B cell (primary cell): ENCODE measurements at regions not wholly inside any gene's neighbourhood (a gene's known extent, or its start where the extent isn't known, plus 50 kb on each side); places are given as distances from the start of the nearest gene placed in this dataset.

Experiments used
- ATAC-seq: fragments of 200-7000 bp; cut with Tn5 transposase; one replicate; pipeline ENCODE4 v1.10.0; 2021; ENCODE audit warnings: low read depth, mild to moderate bottlenecking, moderate number of reproducible peaks, moderate library complexity
- CTCF ChIA-PET: fragments of 350-600 bp; sonication (Branson Sonifier 250); formaldehyde crosslinking; loops from one replicate; lab custom pipeline; 2021; ENCODE audit warnings: antibody characterized with exemption, inconsistent platforms; lab: Charles Lee
- POLR2A ChIA-PET: fragments of 350-600 bp; sonication (Branson Sonifier 250); formaldehyde crosslinking; loops from one replicate; lab custom pipeline; 2021; ENCODE audit warnings: antibody characterized with exemption; lab: Charles Lee
- DNase-seq: peaks from one replicate; pipeline ENCODE4 v3.0.0; 2013
- H2AFZ ChIP-seq: 2 replicates; pipeline ENCODE4 v1.6.1; 2012; ENCODE audit warnings: mild to moderate bottlenecking, low read depth, low read length; ENCODE audit not compliant: insufficient read depth, poor library complexity, severe bottlenecking
- H3K27ac ChIP-seq, 2 donors: 1 replicate in 1 of 2; 2 replicates in 1 of 2; pipeline ENCODE4 v1.5.1; 2012 to 2013; ENCODE audit warnings: low read length in 2 of 2, mild to moderate bottlenecking in 2 of 2, moderate library complexity in 1 of 2
- H3K27me3 ChIP-seq, 4 experiments: fragments of 200-600 bp in 1 of 4; sonication (generic) in 1 of 4; replicated peaks in 1 of 4; 1 replicate in 2 of 4; 2 replicates in 2 of 4; pipeline versions ENCODE4 v1.6.1 to v1.7.0; 2013 to 2016; ENCODE audit warnings: low read length in 3 of 4, mild to moderate bottlenecking in 2 of 4, mixed read lengths in 1 of 4, moderate library complexity in 1 of 4; ENCODE audit not compliant: insufficient read depth in 4 of 4, control insufficient read depth in 3 of 4; ENCODE audit errors: control extremely low read depth in 1 of 4
- H3K36me3 ChIP-seq, 2 experiments: replicated peaks in 1 of 2; 1 replicate in 1 of 2; 2 replicates in 1 of 2; pipeline versions ENCODE4 v1.6.1 to v1.7.1; 2013; ENCODE audit warnings: low read length in 1 of 2; ENCODE audit not compliant: insufficient read depth in 2 of 2, control insufficient read depth in 1 of 2; ENCODE audit errors: control extremely low read depth in 1 of 2, extremely low read depth in 1 of 2
- H3K4me1 ChIP-seq, 2 donors: fragments of 200-600 bp in 1 of 2; sonication (generic) in 1 of 2; 1 replicate in 1 of 2; 2 replicates in 1 of 2; pipeline versions ENCODE4 v1.5.1 to v1.6.1; 2013 to 2017; ENCODE audit warnings: low read length in 2 of 2; ENCODE audit not compliant: control insufficient read depth in 2 of 2, insufficient read depth in 2 of 2
- H3K4me2 ChIP-seq: replicated peaks from 2 replicates; pipeline ENCODE3; 2012; ENCODE audit warnings: mild to moderate bottlenecking, low read depth, low read length; ENCODE audit not compliant: poor library complexity, severe bottlenecking
- H3K4me3 ChIP-seq, 5 experiments: fragments of 200-600 bp in 1 of 5; sonication (generic) in 1 of 5; 1 replicate in 3 of 5; 2 replicates in 2 of 5; pipeline versions ENCODE4 v1.5.1 to v1.7.0; 2011 to 2016; ENCODE audit warnings: low read length in 4 of 5, mild to moderate bottlenecking in 4 of 5, low read depth in 2 of 5, control low read depth in 1 of 5, moderate library complexity in 1 of 5; ENCODE audit not compliant: insufficient read depth in 1 of 5; ENCODE audit errors: control extremely low read depth in 1 of 5, extremely low read depth in 1 of 5
- H3K79me2 ChIP-seq: fragments of 200-600 bp; sonication (generic); one replicate; pipeline ENCODE4 v1.6.0; 2016; ENCODE audit warnings: low read length; ENCODE audit not compliant: control insufficient read depth, insufficient read depth
- H3K9ac ChIP-seq: fragments of 200-600 bp; sonication (generic); 2 replicates; pipeline ENCODE4 v1.6.1; 2017; ENCODE audit warnings: mild to moderate bottlenecking, low read length, moderate library complexity
- H3K9me3 ChIP-seq, 3 donors: one replicate each; pipeline versions ENCODE4 v1.6.1 to v1.7.1; 2013; ENCODE audit warnings: low read length in 2 of 3; ENCODE audit not compliant: control insufficient read depth in 2 of 3, insufficient read depth in 1 of 3; ENCODE audit errors: control extremely low read depth in 1 of 3
- H4K20me1 ChIP-seq: 2 replicates; pipeline ENCODE4 v1.6.0; 2012; ENCODE audit warnings: mild to moderate bottlenecking, low read length; ENCODE audit not compliant: insufficient read depth, control insufficient read depth, poor library complexity, severe bottlenecking
- H3K27ac Mint-ChIP-seq: one replicate; pipeline ENCODE4 v1.8.0; 2021; ENCODE audit warnings: mixed read lengths
- H3K27me3 Mint-ChIP-seq: one replicate; pipeline ENCODE4 v1.8.0; 2021; ENCODE audit warnings: mixed read lengths
- H3K4me1 Mint-ChIP-seq: one replicate; pipeline ENCODE4 v1.8.0; 2021; ENCODE audit warnings: mixed read lengths
- H3K4me3 Mint-ChIP-seq: one replicate; pipeline ENCODE4 v1.8.0; 2021; ENCODE audit warnings: mixed read lengths
- H3K9me3 Mint-ChIP-seq: one replicate; pipeline ENCODE4 v1.8.0; 2022; ENCODE audit warnings: mixed read lengths; ENCODE audit not compliant: insufficient read depth
- CTCF ChIP-seq: fragments of 200-600 bp; IDR thresholded peaks from one replicate; pipeline ENCODE4 v1.8.0; 2022; ENCODE audit warnings: antibody characterized with exemption, mild to moderate bottlenecking
- EZH2 ChIP-seq: IDR thresholded peaks from 2 replicates; pipeline ENCODE4 v1.6.1; 2012; ENCODE audit warnings: borderline replicate concordance, low read depth, mild to moderate bottlenecking, moderate library complexity, low read length; ENCODE audit not compliant: insufficient read depth, poor library complexity, severe bottlenecking
- WGBS: methylation state at CpG from one replicate; pipeline ENCODE4 v1.1.5; 2013; ENCODE audit warnings: missing lambda C conversion rate; ENCODE audit not compliant: insufficient coverage; 5-methylcytosine and 5-hydroxymethylcytosine counted together
- intact Hi-C: fragments of 100-400 bp; cut with micrococcal nuclease; formaldehyde crosslinking; loops from one replicate; pipeline ENCODE4 v1.10.0; 2022

- ChIA-PET CTCF (no interaction called here), POLR2A (no interaction called here)
Measured at GRCh38 chr6:167756597-167756996, 70.1 kb upstream of the AFDN start.

GRCh38 chr6:167757249-167757648, 69.5 kb upstream of the AFDN start:
- TF ChIP-seq EZH2: no peak
- no peak for TF ChIP-seq CTCF
- no peaks in the 10 kb centered on the region for H4K20me1 ChIP-seq
- H3K4me3 ChIP-seq: no peak overlapping the region
- no peak overlapping the region for H3K4me3 Mint-ChIP-seq
- CTCF ChIA-PET: no interaction called here
- POLR2A ChIA-PET: no interaction called here
- peaks cover 0 to 3% (median 0%) of the 10 kb centered on the region in 4 experiments for H3K27me3 ChIP-seq
- H3K27me3 Mint-ChIP-seq: peaks cover 20% of the 10 kb centered on the region
- peaks cover 0 to 11% (median 0%) of the 10 kb centered on the region in 3 donors for H3K9me3 ChIP-seq
- no peak overlapping the region for H3K27ac Mint-ChIP-seq
- H3K79me2 ChIP-seq: no peaks in the 10 kb centered on the region
- no peaks in the 10 kb centered on the region for H3K4me1 ChIP-seq
- intact Hi-C loops: no loop called here
- DNase-seq: no peak
- H2AFZ ChIP-seq: no peak overlapping the region
- 92% methylated on average over 4 of the region's 6 CpGs for WGBS
- H3K4me2 ChIP-seq: no peak overlapping the region
- H3K9me3 Mint-ChIP-seq: no peaks in the 10 kb centered on the region
- no peak overlapping the region for H3K9ac ChIP-seq
- no peaks in the 10 kb centered on the region for H3K4me1 Mint-ChIP-seq
- no peak overlapping the region for H3K27ac ChIP-seq
- no peak for ATAC-seq
- no peaks in the 10 kb centered on the region for H3K36me3 ChIP-seq

More at GRCh38 chr6:167756597-167756996, 70.1 kb upstream of the AFDN start:
- intact Hi-C loops: no loop called here
- Histone ChIP-seq H3K4me1 (no peaks in the 10 kb centered on the region), H3K4me3 (no peak overlapping the region), H3K9me3 (peaks cover 0 to 11% (median 0%) of the 10 kb centered on the region in 3 donors), H3K36me3 (no peaks in the 10 kb centered on the region), H4K20me1 (no peaks in the 10 kb centered on the region), H3K27ac (no peak overlapping the region), H3K79me2 (no peaks in the 10 kb centered on the region), H3K27me3 (peaks cover 0 to 3% (median 0%) of the 10 kb centered on the region in 4 experiments), H2AFZ (no peak overlapping the region), H3K9ac (no peak overlapping the region), H3K4me2 (no peak overlapping the region)
- peaks cover 20% of the 10 kb centered on the region for H3K27me3 Mint-ChIP-seq
- DNase-seq: no peak
- no peak for ATAC-seq
- no peak overlapping the region for H3K27ac Mint-ChIP-seq
- TF ChIP-seq EZH2: no peak
- TF ChIP-seq CTCF: no peak
- H3K4me3 Mint-ChIP-seq: no peak overlapping the region
- H3K4me1 Mint-ChIP-seq: no peaks in the 10 kb centered on the region
- H3K9me3 Mint-ChIP-seq: no peaks in the 10 kb centered on the region
- 88% methylated on average over 2 of the region's 2 CpGs for WGBS
